GM12891 (cell line): ENCODE measurements at regions not wholly inside any gene's neighbourhood (a gene's known extent, or its start where the extent isn't known, plus 50 kb on each side); places are given as distances from the start of the nearest gene placed in this dataset.

Source experiments
- DNase-seq: peaks from one replicate; pipeline ENCODE4 v3.0.0; 2011; ENCODE audit warnings: low spot score; ENCODE audit not compliant: insufficient read length
- FAIRE-seq: peaks from 2 replicates; lab custom pipeline; 2011; peaks lifted over from hg19 to GRCh38; lab: Jason Lieb, UNC
- PAX5 ChIP-seq: IDR thresholded peaks from 2 replicates; pipeline ENCODE4 v1.6.1; 2011; ENCODE audit warnings: low read length, moderate library complexity, mild to moderate bottlenecking; ENCODE audit not compliant: insufficient read depth, severe bottlenecking
- POLR2A ChIP-seq: IDR thresholded peaks from 2 replicates; pipeline ENCODE4 v1.6.1; 2011; ENCODE audit warnings: low read depth, low read length, control low read depth
- POLR2AphosphoS5 ChIP-seq: IDR thresholded peaks from 2 replicates; pipeline ENCODE4 v1.6.1; 2011; ENCODE audit warnings: low read depth, low read length, control low read depth
- POU2F2 ChIP-seq: IDR thresholded peaks from 2 replicates; pipeline ENCODE4 v1.6.1; 2011; ENCODE audit warnings: low read depth, mild to moderate bottlenecking, control low read depth, low read length, moderate library complexity
- SPI1 ChIP-seq: IDR thresholded peaks from 2 replicates; pipeline ENCODE4 v1.6.1; 2011; ENCODE audit warnings: low read depth, low read length, control low read depth
- TAF1 ChIP-seq: IDR thresholded peaks from 2 replicates; pipeline ENCODE4 v1.6.1; 2011; ENCODE audit warnings: low read depth, low read length, control low read depth

DNA sequence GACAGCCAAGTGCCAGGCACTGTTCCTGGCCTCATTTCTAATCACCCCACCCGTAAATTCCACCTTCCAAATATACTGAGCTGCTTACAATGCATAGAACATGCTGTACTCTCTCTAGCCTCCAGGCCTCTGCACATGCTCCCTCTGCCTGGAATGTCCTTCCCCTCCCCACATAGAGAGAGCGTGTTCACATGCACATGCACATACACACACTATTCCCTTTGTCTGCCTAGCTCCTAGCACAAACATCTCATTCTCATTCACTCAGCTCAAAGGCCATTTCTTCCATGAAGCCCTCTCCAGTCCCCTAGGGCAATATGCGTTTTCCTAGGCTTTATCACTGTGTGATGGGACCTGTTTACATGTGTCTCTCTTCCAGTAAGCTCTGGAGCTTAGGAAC lies 144.6 kb downstream of the WT1 start:
- no peak for FAIRE-seq
- no peak for DNase-seq
- no peak for TF ChIP-seq POLR2A

GRCh38 chr11:32297611-32298011 lies 137.7 kb downstream of the WT1 start:
- FAIRE-seq (no peak), DNase-seq (no peak)
- TF ChIP-seq TAF1, result no peak
- no peak for TF ChIP-seq POLR2AphosphoS5
- no peak for TF ChIP-seq POU2F2
- TF ChIP-seq SPI1, result no peak
- no peak for TF ChIP-seq PAX5
- TF ChIP-seq POLR2A, result no peak

DNA sequence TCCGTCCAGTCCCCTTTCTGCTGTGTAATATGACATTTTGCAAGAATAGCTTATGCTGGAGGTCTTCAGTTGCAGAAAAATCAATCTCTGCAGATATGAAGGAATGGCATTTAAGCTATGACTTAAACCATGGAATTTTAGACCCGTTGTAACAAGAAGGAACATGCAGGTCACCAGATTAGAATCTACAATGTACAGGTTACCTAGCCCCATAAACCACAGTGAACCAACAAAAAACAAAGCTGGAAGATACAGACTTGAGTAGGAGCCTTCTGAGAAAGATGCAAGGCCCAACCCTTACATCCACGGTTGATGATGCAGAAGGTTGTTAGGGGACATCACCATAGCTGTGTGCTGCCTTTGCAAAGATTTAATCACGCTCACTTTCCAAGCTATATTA lies 132.5 kb downstream of the WT1 start:
- DNase-seq (no peak), FAIRE-seq (no peak)
- TF ChIP-seq PAX5 (no peak), TAF1 (no peak), SPI1 (no peak), POLR2AphosphoS5 (no peak), POU2F2 (no peak), POLR2A (no peak)

DNA sequence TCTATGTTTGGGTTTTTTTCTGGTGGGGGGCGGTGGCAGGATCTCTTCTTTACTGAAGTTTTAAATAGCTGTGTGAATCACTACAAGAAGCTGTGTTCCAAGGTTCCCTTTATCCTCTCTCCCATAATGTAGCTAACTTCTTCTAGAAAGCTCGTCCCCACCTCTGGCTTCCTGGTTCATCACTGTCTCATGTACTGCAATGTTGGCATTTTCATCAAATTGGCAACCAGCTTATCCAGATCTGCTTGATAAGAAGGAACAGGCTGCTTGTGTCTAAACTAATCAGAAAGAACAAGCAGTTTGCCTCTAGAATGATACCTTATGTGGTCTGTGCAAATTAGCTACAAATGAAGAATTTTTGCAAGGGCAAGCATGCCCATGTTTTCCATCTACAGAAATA lies 130.8 kb downstream of the WT1 start:
- DNase-seq, result no peak
- no peak for FAIRE-seq
- TF ChIP-seq TAF1, result no peak
- no peak for TF ChIP-seq POLR2A
- TF ChIP-seq PAX5, result no peak
- TF ChIP-seq POLR2AphosphoS5, result no peak
- TF ChIP-seq SPI1, result no peak
- no peak for TF ChIP-seq POU2F2

DNA sequence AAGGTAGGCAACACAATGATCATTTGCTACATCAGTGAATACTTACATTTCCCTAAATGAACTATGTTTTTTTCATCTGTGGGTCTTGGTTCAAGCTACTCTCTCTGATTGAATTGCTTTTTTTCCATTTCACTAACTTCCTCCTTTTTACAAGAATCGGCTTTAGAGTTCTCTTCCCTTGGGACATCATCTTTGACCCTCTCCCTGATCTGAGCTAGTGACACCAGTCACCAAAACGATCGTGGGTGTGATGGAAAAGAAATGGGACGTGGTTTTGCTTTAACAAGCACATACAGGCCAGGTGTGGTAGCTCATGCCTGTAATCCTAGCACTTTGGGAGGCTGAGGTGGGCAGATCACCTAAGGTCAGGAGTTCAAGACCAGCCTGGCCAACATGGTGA lies 129.9 kb downstream of the WT1 start:
- FAIRE-seq (no peak), DNase-seq (no peak)
- TF ChIP-seq POU2F2 (no peak), POLR2AphosphoS5 (no peak), SPI1 (no peak), TAF1 (no peak), PAX5 (no peak), POLR2A (no peak)

GRCh38 chr11:32307471-32307870 lies 127.9 kb downstream of the WT1 start:
- DNase-seq (no peak), FAIRE-seq (no peak)
- TF ChIP-seq POLR2A (no peak), POU2F2 (no peak), SPI1 (no peak), PAX5 (no peak)

GRCh38 chr11:32307913-32308312 lies 127.4 kb downstream of the WT1 start:
- no peak for DNase-seq
- no peak for TF ChIP-seq PAX5
- TF ChIP-seq SPI1, result no peak
- no peak for TF ChIP-seq TAF1
- TF ChIP-seq POLR2A, result no peak
- no peak for TF ChIP-seq POLR2AphosphoS5
- TF ChIP-seq POU2F2, result no peak
- no peak for FAIRE-seq

DNA sequence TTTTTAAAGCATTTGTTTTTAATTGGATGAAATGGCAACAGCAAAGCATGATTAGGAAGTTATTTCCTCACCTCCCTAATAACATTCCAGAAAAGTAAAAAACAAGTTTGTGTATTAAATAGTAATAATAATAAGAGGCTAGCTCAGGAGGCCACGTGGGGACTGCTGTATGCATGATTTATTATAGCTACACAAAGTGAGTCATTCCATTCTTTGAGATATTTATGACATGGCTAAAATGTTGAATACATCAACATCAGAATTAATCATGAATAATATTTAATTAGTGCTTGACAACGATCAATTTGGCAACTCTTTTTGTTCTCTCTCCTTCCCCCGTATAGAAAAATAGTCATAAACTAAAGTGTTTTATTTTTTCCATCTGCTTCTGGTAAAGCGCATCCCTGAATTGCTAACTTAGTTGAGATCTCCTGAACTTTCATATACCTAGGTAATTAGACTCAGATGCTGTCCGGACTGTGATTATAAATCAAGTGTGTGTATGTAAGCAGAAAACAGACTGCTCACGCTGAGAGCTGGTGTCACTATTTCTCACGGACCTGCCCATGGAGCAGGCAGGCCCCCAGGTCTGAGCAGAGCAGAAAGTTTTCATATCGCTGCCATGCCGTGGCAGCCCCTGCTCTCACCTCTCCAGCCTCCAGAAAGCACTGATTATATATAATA lies 125.7 kb downstream of the WT1 start:
- DNase-seq, result no peak
- no peak for FAIRE-seq
- TF ChIP-seq POLR2AphosphoS5, result no peak
- no peak for TF ChIP-seq TAF1
- TF ChIP-seq SPI1, result no peak
- TF ChIP-seq POU2F2, result no peak
- TF ChIP-seq POLR2A, result no peak
- no peak for TF ChIP-seq PAX5

DNA sequence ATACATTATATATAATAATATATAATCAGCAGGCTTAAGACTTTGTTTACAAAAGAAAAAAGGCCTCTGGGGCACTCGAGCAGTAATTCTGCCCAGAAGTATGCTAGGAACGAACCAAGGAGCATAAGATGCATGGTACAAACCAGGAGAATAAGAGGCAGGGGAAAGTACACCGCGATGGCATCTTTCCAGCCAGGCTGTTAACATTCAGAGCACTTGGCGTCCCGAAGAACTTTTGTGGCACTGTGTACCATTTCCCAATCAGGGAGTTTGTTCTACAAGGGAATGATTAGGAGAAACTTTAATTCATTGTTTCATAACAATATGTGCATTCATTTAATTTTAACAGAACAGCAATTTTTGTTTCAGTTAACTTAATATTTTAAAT lies 125.1 kb downstream of the WT1 start:
- FAIRE-seq (no peak), DNase-seq (no peak)
- TF ChIP-seq POU2F2, result no peak
- TF ChIP-seq SPI1, result no peak

- DNase-seq (no peak), FAIRE-seq (no peak)
- TF ChIP-seq POLR2A (no peak), POLR2AphosphoS5 (no peak)
These were observed 123.8 kb downstream of the WT1 start for GRCh38 chr11:32311346-32312065.

GRCh38 chr11:32312206-32312817 lies 123.0 kb downstream of the WT1 start:
- TF ChIP-seq POU2F2 (no peak), POLR2AphosphoS5 (no peak), SPI1 (no peak), TAF1 (no peak), PAX5 (no peak), POLR2A (no peak)
- DNase-seq, result no peak
- no peak for FAIRE-seq
